IMR-90 (cell line): ENCODE measurements at regions not wholly inside any gene's neighbourhood (a gene's known extent, or its start where the extent isn't known, plus 50 kb on each side); places are given as distances from the start of the nearest gene placed in this dataset.
A peak's percentile ranks its signal among the peaks of the same experiment; 100 is the strongest.

ENCODE experiments used
- ATAC-seq: fragments of 200-7000 bp; cut with Tn5 transposase; 2 replicates; pipeline ENCODE4 v1.9.1; 2020; ENCODE audit warnings: low read depth, mild to moderate bottlenecking, moderate library complexity
- BruUV-seq: library from RNA; stranded (reverse); fragments of 400-500 nt; replicated peaks from 2 replicates; lab custom pipeline; 2021; lab: Mats Ljungman, UMichigan
- CTCF ChIA-PET: fragments of 300-600 bp; formaldehyde crosslinking; extraction: SDS; loops from one replicate; lab custom pipeline; 2021; ENCODE audit warnings: antibody characterized with exemption; lab: Yijun Ruan, JAX
- POLR2A ChIA-PET: fragments of 300-600 bp; sonication (Branson Sonifier 250); formaldehyde crosslinking; loops from one replicate; lab custom pipeline; 2022; ENCODE audit warnings: antibody characterized with exemption; ENCODE audit not compliant: unreplicated experiment; lab: Charles Lee
- DNase-seq: peaks from one replicate; pipeline ENCODE4 v3.0.0; 2013
- H2AFZ ChIP-seq: replicated peaks from 2 replicates; pipeline ENCODE3; 2013; ENCODE audit warnings: low read length, mild to moderate bottlenecking; ENCODE audit not compliant: poor library complexity
- H2AK5ac ChIP-seq: 2 replicates; pipeline ENCODE4 v1.6.1; 2013; ENCODE audit warnings: low read depth, low read length, inconsistent platforms
- H2AK9ac ChIP-seq: replicated peaks from 2 replicates; pipeline ENCODE3; 2013; ENCODE audit warnings: mild to moderate bottlenecking, low read depth, low read length, moderate library complexity; ENCODE audit not compliant: poor library complexity
- H2BK120ac ChIP-seq: 2 replicates; pipeline ENCODE4 v1.6.1; 2013; ENCODE audit warnings: low read depth, low read length, inconsistent platforms
- H2BK15ac ChIP-seq: 3 replicates; pipeline ENCODE4 v1.6.1; 2013; ENCODE audit warnings: low read depth, low read length, inconsistent platforms
- H2BK20ac ChIP-seq: 2 replicates; pipeline ENCODE4 v1.6.1; 2013; ENCODE audit warnings: low read depth, mild to moderate bottlenecking, inconsistent platforms, low read length, moderate library complexity
- H2BK5ac ChIP-seq: 2 replicates; pipeline ENCODE4 v1.6.1; 2013; ENCODE audit warnings: mild to moderate bottlenecking, low read depth, low read length, inconsistent platforms; ENCODE audit not compliant: poor library complexity, severe bottlenecking
- H3K14ac ChIP-seq: replicated peaks from 2 replicates; pipeline ENCODE4 v1.6.1; 2013; ENCODE audit warnings: low read depth, low read length, inconsistent platforms
- H3K18ac ChIP-seq: 2 replicates; pipeline ENCODE4 v1.6.1; 2013; ENCODE audit warnings: low read depth, low read length, control low read depth
- H3K23ac ChIP-seq: 2 replicates; pipeline ENCODE4 v1.6.1; 2013; ENCODE audit warnings: low read depth, low read length, inconsistent platforms
- H3K27ac ChIP-seq: 2 replicates; pipeline ENCODE4 v1.5.1; 2013; ENCODE audit warnings: mild to moderate bottlenecking, control low read depth, low read length; ENCODE audit not compliant: insufficient read depth
- H3K27me3 ChIP-seq: 2 replicates; pipeline ENCODE4 v1.6.1; 2013; ENCODE audit warnings: low read length; ENCODE audit not compliant: control insufficient read depth, insufficient read depth
- H3K36me3 ChIP-seq: 2 replicates; pipeline ENCODE4 v1.6.1; 2013; ENCODE audit warnings: low read length, mixed read lengths; ENCODE audit not compliant: control insufficient read depth, insufficient read depth
- H3K4ac ChIP-seq: 2 replicates; pipeline ENCODE4 v1.6.1; 2013; ENCODE audit warnings: low read depth, low read length, inconsistent platforms
- H3K4me1 ChIP-seq: 2 replicates; pipeline ENCODE4 v1.6.1; 2013; ENCODE audit warnings: low read length, mixed read lengths; ENCODE audit not compliant: control insufficient read depth, insufficient read depth
- H3K4me2 ChIP-seq: 2 replicates; pipeline ENCODE4 v1.6.1; 2013; ENCODE audit warnings: low read depth, mild to moderate bottlenecking, control low read depth, low read length, moderate library complexity
- H3K4me3 ChIP-seq: 2 replicates; pipeline ENCODE4 v1.5.1; 2013; ENCODE audit warnings: low read depth, mild to moderate bottlenecking, control low read depth, low read length, moderate library complexity; ENCODE audit not compliant: insufficient read depth
- H3K56ac ChIP-seq: 2 replicates; pipeline ENCODE4 v1.6.1; 2013; ENCODE audit warnings: low read length, inconsistent platforms; ENCODE audit not compliant: insufficient read depth; ENCODE audit errors: extremely low read depth
- H3K79me1 ChIP-seq, 2 experiments: 2 replicates each; pipeline ENCODE4 v1.6.1; 2013; ENCODE audit warnings: low read length in 2 of 2, inconsistent platforms in 1 of 2, low read depth in 1 of 2
- H3K9ac ChIP-seq: 2 replicates; pipeline ENCODE4 v1.6.1; 2013; ENCODE audit warnings: low read depth, low read length, control low read depth
- H3K9me1 ChIP-seq: 2 replicates; pipeline ENCODE4 v1.6.1; 2013; ENCODE audit warnings: low read length, inconsistent platforms; ENCODE audit not compliant: insufficient read depth
- H3K9me3 ChIP-seq: 2 replicates; pipeline ENCODE4 v1.6.1; 2013; ENCODE audit warnings: low read length; ENCODE audit not compliant: control insufficient read depth, insufficient read depth
- H4K20me1 ChIP-seq: 2 replicates; pipeline ENCODE4 v1.6.1; 2013; ENCODE audit warnings: low read length, inconsistent platforms; ENCODE audit not compliant: insufficient read depth
- H4K5ac ChIP-seq: 2 replicates; pipeline ENCODE4 v1.6.1; 2013; ENCODE audit warnings: mild to moderate bottlenecking, low read depth, low read length, control low read depth
- H4K8ac ChIP-seq, 2 experiments: 2 replicates each; pipeline ENCODE4 v1.6.1; 2013; ENCODE audit warnings: low read depth in 2 of 2, low read length in 2 of 2, control low read depth in 1 of 2, inconsistent platforms in 1 of 2
- H4K91ac ChIP-seq: 2 replicates; pipeline ENCODE4 v1.6.1; 2013; ENCODE audit warnings: low read depth, low read length, inconsistent platforms; ENCODE audit not compliant: insufficient read depth
- BHLHE40 ChIP-seq: fragments of 150-350 bp; IDR thresholded peaks from 2 replicates; pipeline ENCODE4 v1.6.1; 2016; ENCODE audit warnings: mild to moderate bottlenecking, low read depth, low read length
- MAFK ChIP-seq: IDR thresholded peaks from 2 replicates; pipeline ENCODE4 v1.6.1; 2012; ENCODE audit warnings: low read depth, low read length, improper control_type of control experiment
- USF2 ChIP-seq: fragments of 150-350 bp; IDR thresholded peaks from 2 replicates; pipeline ENCODE4 v1.6.1; 2017; ENCODE audit warnings: mild to moderate bottlenecking, antibody characterized with exemption, low read length, low read depth
- WGBS, 2 experiments: methylation state at CpG; one replicate each; pipeline versions ENCODE4 v1.1.5 to v1.1.7; 2013; ENCODE audit warnings: missing lambda C conversion rate in 2 of 2; ENCODE audit not compliant: insufficient read length in 1 of 2; ENCODE audit errors: extremely low coverage in 2 of 2; 5-methylcytosine and 5-hydroxymethylcytosine counted together
- dilution Hi-C: fragments of 300-500 bp; cut with HindIII; formaldehyde crosslinking; loops from one replicate; pipeline ENCODE4 v1.14.3; 2018; ENCODE audit warnings: low sequenced_read_pairs; ENCODE audit not compliant: unreplicated experiment
- in situ Hi-C: fragments of 300-500 bp; cut with MboI; formaldehyde crosslinking; loops from 3 replicates; pipeline ENCODE4 v1.14.3; 2019; ENCODE audit warnings: low sequenced_read_pairs, inconsistent platforms, mixed read lengths
- intact Hi-C: fragments of 100-400 bp; cut with micrococcal nuclease; formaldehyde crosslinking; loops from 2 replicates; pipeline ENCODE4 v1.10.0; 2022

GRCh38 chr6:67277312-67277711, 1357.8 kb upstream of the ADGRB3 start:
- H4K20me1 ChIP-seq: no peaks in the 10 kb centered on the region
- dilution Hi-C loops: no loop called here
- intact Hi-C loops: no loop called here

More at GRCh38 chr6:67277312-67277711, 1357.8 kb upstream of the ADGRB3 start:
- no peak overlapping the region for H3K4ac ChIP-seq
- in situ Hi-C loops: no loop called here
- POLR2A ChIA-PET: no interaction called here
- H3K56ac ChIP-seq: no peak overlapping the region
- H2AFZ ChIP-seq: no peak overlapping the region
- H2BK15ac ChIP-seq: no peak overlapping the region
- CTCF ChIA-PET: no interaction called here
- H3K27ac ChIP-seq: no peak overlapping the region
- H3K14ac ChIP-seq: no peak overlapping the region
- no peak for DNase-seq
- TF ChIP-seq BHLHE40 (no peak), USF2 (no peak), MAFK (peak; percentile 83)
- H4K5ac ChIP-seq: no peak overlapping the region
- H3K9me3 ChIP-seq: peaks cover 2% of the 10 kb centered on the region; the same call in 1 of the 2 replicates
- no peak overlapping the region for H3K9ac ChIP-seq
- H3K23ac ChIP-seq: no peak overlapping the region
- no peak overlapping the region for H3K4me3 ChIP-seq
- no peak overlapping the region for H3K18ac ChIP-seq
- no peak overlapping the region for H2BK5ac ChIP-seq
- H3K79me1 ChIP-seq: no peaks in the 10 kb centered on the region
- no TSS peak for BruUV-seq
- no peaks in the 10 kb centered on the region for H3K36me3 ChIP-seq
- H2AK9ac ChIP-seq: no peak overlapping the region
- no peak overlapping the region for H2AK5ac ChIP-seq
- H3K9me1 ChIP-seq: no peaks in the 10 kb centered on the region
- H3K27me3 ChIP-seq: no peaks in the 10 kb centered on the region
- WGBS, 2 experiments: no CpG with 5 or more reads among the region's 2 CpGs
- H2BK20ac ChIP-seq: no peak overlapping the region
- no peaks in the 10 kb centered on the region for H3K4me1 ChIP-seq
- H2BK120ac ChIP-seq: no peak overlapping the region
- no peak overlapping the region for H3K4me2 ChIP-seq
- no peak for ATAC-seq
- no peak overlapping the region for H4K91ac ChIP-seq
- no peak overlapping the region for H4K8ac ChIP-seq
